SK-N-SH treated with all-trans-retinoic acid at 6 μM for 48 hours (cell line): ENCODE measurements at regions not wholly inside any gene's neighbourhood (a gene's known extent, or its start where the extent isn't known, plus 50 kb on each side); places are given as distances from the start of the nearest gene placed in this dataset.

Source experiments
- ATAC-seq: fragments of 200-7000 bp; cut with Tn5 transposase; 3 replicates; pipeline ENCODE4 v1.9.1; 2020; ENCODE audit warnings: mild to moderate bottlenecking, moderate library complexity
- ARNTL ChIP-seq: fragments of 450-650 bp; formaldehyde crosslinking; IDR thresholded peaks from 2 replicates; pipeline ENCODE4 v1.5.0; 2020; ENCODE audit warnings: low read depth, mild to moderate bottlenecking, moderate library complexity, borderline replicate concordance
- CSDC2 ChIP-seq: fragments of 250-450 bp; sonication (Bioruptor Pico); IDR thresholded peaks from 2 replicates; pipeline ENCODE4 v1.5.0; 2020; ENCODE audit warnings: mild to moderate bottlenecking, moderate library complexity
- ESRRG ChIP-seq: fragments of 250-450 bp; sonication (Bioruptor Pico); IDR thresholded peaks from 2 replicates; pipeline ENCODE4 v1.6.1; 2021; ENCODE audit warnings: mild to moderate bottlenecking
- GLIS3 ChIP-seq: fragments of 250-450 bp; sonication (Bioruptor Pico); IDR thresholded peaks from 2 replicates; pipeline ENCODE4 v1.5.0; 2020; ENCODE audit warnings: mild to moderate bottlenecking, moderate library complexity
- ISL1 ChIP-seq: fragments of 250-450 bp; sonication (Bioruptor Pico); IDR thresholded peaks from 2 replicates; pipeline ENCODE4 v2.1.2; 2022; ENCODE audit warnings: mild to moderate bottlenecking, moderate library complexity
- OSR1 ChIP-seq: fragments of 250-450 bp; sonication (Bioruptor Pico); IDR thresholded peaks from 2 replicates; pipeline ENCODE4 v1.8.0; 2022; ENCODE audit warnings: moderate library complexity, mild to moderate bottlenecking, inconsistent platforms
- PPARA ChIP-seq: fragments of 250-450 bp; sonication (Bioruptor Pico); IDR thresholded peaks from 2 replicates; pipeline ENCODE4 v1.5.0; 2020; ENCODE audit warnings: mild to moderate bottlenecking, borderline replicate concordance
- RARB ChIP-seq: fragments of 250-450 bp; sonication (Bioruptor Pico); IDR thresholded peaks from 2 replicates; pipeline ENCODE4 v1.8.0; 2021; ENCODE audit warnings: mild to moderate bottlenecking, moderate library complexity
- SNAI2 ChIP-seq: fragments of 250-450 bp; sonication (Bioruptor Pico); IDR thresholded peaks from 2 replicates; pipeline ENCODE4 v1.5.0; 2020; ENCODE audit warnings: mild to moderate bottlenecking, moderate library complexity
- TCF4 ChIP-seq: fragments of 250-450 bp; sonication (Bioruptor Pico); IDR thresholded peaks from 2 replicates; pipeline ENCODE4 v1.8.0; 2021; ENCODE audit warnings: mild to moderate bottlenecking, moderate library complexity, borderline replicate concordance
- TOX ChIP-seq: fragments of 250-450 bp; sonication (Bioruptor Pico); IDR thresholded peaks from 2 replicates; pipeline ENCODE4 v1.8.0; 2021; ENCODE audit warnings: mild to moderate bottlenecking, moderate library complexity, borderline replicate concordance
- ZC3H10 ChIP-seq: fragments of 250-450 bp; sonication (Bioruptor Pico); IDR thresholded peaks from 2 replicates; pipeline ENCODE4 v1.5.1; 2021; ENCODE audit warnings: mild to moderate bottlenecking, moderate library complexity
- ZFP3 ChIP-seq: fragments of 250-450 bp; sonication (Bioruptor Pico); IDR thresholded peaks from 2 replicates; pipeline ENCODE4 v1.5.0; 2020; ENCODE audit warnings: mild to moderate bottlenecking, moderate library complexity
- ZFP30 ChIP-seq: fragments of 450-650 bp; formaldehyde crosslinking; IDR thresholded peaks from 2 replicates; pipeline ENCODE4 v1.5.0; 2022; ENCODE audit warnings: mild to moderate bottlenecking, moderate library complexity
- ZNF565 ChIP-seq: fragments of 450-650 bp; formaldehyde crosslinking; conservative IDR thresholded peaks from 2 replicates; pipeline ENCODE4 v1.5.0; 2020; ENCODE audit warnings: low read depth, mild to moderate bottlenecking, moderate library complexity
- ZNF8 ChIP-seq: fragments of 450-650 bp; formaldehyde crosslinking; IDR thresholded peaks from 2 replicates; pipeline ENCODE4 v1.5.0; 2020; ENCODE audit warnings: mild to moderate bottlenecking, moderate library complexity
- TF ChIP-seq, protein P1 (sequence below): fragments of 250-450 bp; sonication (Bioruptor Pico); IDR thresholded peaks from 2 replicates; pipeline ENCODE4 v1.8.0; 2020; ENCODE audit warnings: mild to moderate bottlenecking, moderate library complexity, borderline replicate concordance
- TF ChIP-seq, protein P2 (sequence below): fragments of 250-450 bp; sonication (Bioruptor Pico); IDR thresholded peaks from 2 replicates; pipeline ENCODE4 v1.5.1; 2020; ENCODE audit warnings: low read depth, mild to moderate bottlenecking, moderate library complexity
- TF ChIP-seq, protein P3 (sequence below): fragments of 250-450 bp; sonication (Bioruptor Pico); IDR thresholded peaks from 2 replicates; pipeline ENCODE4 v1.5.0; 2020; ENCODE audit warnings: mild to moderate bottlenecking, moderate library complexity
- TF ChIP-seq, protein P4 (sequence below): fragments of 250-450 bp; sonication (Bioruptor Pico); IDR thresholded peaks from 2 replicates; pipeline ENCODE4 v1.8.0; 2021; ENCODE audit warnings: low read depth, mild to moderate bottlenecking, moderate library complexity, borderline replicate concordance
- TF ChIP-seq, protein P5 (sequence below): fragments of 250-450 bp; sonication (Bioruptor Pico); IDR thresholded peaks from 2 replicates; pipeline ENCODE4 v1.5.1; 2021; ENCODE audit warnings: mild to moderate bottlenecking, moderate library complexity

DNA sequence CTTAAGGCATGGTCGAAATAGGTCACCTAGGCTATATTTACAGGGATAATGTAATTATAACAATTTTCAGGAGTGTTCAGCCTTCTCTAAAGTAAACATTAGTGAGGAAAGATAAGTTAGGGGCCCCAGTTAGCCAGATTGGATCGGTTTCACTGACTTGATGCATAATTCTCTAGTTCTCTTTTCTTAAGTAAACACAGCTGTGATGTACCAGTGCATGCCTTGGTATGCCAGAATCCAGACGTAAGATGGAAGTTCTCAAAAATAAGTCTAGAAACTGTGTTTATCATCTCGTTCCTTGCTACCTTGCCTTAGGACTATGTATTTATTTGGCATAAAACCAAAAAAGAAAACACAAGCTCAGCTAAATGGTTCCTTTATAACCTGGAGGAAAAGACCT, 442.2 kb upstream of the CLINT1 start:
- no peak for ATAC-seq
- TF ChIP-seq ISL1 (CRISPR knock-in tag): no peak

DNA sequence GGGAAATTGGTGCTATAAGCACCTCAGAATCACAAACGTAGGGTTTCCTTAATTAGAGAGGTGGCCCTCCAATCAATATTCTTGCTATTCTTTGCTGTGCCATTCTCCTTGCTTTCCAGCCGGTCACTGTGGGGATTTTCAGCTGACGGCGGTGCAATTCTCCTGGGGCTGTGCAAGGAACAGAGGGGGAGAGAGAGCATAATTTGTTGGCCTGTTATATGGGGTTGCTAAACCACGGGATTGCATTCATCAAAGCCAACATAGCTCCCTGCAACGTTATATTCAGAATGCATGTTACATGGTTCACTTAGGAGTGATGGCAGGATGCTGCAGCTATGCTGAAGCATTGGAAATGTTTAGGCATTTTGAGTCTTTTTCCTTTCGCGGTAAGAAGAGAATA, 441.3 kb upstream of the CLINT1 start:
- no peak for ATAC-seq

DNA sequence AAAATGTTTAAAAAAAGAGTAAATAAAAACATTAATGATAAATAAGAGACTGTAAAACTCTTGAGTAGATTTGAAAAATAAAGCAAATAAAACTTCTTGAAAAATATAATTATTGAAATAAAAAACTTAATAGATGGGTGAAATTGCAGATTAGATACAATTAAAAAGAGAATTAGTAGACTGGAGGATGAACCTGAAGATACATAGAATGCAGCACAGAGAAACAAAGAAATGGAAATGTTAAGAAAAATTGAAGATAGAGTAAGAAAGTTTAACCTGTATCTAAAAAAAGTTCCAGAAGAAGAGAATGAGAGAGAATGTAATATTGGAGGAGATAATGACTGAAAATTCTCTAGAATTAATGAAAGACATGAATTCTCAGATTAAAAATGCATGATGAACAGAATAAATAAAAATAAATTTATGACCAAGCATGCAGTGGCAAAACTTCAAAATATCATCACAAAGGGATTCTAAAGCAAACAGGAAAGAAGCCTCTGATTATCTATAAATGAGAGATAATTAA, 438.1 kb upstream of the CLINT1 start:
- TF ChIP-seq ZFP30 (CRISPR knock-in tag) (peak; percentile 94), ZFP3 (CRISPR knock-in tag) (no peak), PPARA (CRISPR knock-in tag) (no peak)
- ATAC-seq: no peak

More for the DNA sequence above, 441.3 kb upstream of the CLINT1 start:
- TF ChIP-seq, protein P1, sequence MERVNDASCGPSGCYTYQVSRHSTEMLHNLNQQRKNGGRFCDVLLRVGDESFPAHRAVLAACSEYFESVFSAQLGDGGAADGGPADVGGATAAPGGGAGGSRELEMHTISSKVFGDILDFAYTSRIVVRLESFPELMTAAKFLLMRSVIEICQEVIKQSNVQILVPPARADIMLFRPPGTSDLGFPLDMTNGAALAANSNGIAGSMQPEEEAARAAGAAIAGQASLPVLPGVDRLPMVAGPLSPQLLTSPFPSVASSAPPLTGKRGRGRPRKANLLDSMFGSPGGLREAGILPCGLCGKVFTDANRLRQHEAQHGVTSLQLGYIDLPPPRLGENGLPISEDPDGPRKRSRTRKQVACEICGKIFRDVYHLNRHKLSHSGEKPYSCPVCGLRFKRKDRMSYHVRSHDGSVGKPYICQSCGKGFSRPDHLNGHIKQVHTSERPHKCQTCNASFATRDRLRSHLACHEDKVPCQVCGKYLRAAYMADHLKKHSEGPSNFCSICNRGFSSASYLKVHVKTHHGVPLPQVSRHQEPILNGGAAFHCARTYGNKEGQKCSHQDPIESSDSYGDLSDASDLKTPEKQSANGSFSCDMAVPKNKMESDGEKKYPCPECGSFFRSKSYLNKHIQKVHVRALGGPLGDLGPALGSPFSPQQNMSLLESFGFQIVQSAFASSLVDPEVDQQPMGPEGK (CRISPR knock-in tag): no peak
- no peak for TF ChIP-seq ZNF565
- no peak for TF ChIP-seq SNAI2 (CRISPR knock-in tag)
- no peak for TF ChIP-seq ZFP3 (CRISPR knock-in tag)
- no peak for TF ChIP-seq ZNF8
- TF ChIP-seq OSR1: no peak
- no peak for TF ChIP-seq ZFP30 (CRISPR knock-in tag)
- TF ChIP-seq ISL1 (CRISPR knock-in tag): no peak
- no peak for TF ChIP-seq PPARA (CRISPR knock-in tag)
- TF ChIP-seq, protein P2, sequence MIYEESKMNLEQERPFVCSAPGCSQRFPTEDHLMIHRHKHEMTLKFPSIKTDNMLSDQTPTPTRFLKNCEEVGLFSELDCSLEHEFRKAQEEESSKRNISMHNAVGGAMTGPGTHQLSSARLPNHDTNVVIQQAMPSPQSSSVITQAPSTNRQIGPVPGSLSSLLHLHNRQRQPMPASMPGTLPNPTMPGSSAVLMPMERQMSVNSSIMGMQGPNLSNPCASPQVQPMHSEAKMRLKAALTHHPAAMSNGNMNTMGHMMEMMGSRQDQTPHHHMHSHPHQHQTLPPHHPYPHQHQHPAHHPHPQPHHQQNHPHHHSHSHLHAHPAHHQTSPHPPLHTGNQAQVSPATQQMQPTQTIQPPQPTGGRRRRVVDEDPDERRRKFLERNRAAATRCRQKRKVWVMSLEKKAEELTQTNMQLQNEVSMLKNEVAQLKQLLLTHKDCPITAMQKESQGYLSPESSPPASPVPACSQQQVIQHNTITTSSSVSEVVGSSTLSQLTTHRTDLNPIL: no peak
- no peak for TF ChIP-seq ZC3H10 (CRISPR knock-in tag)
- TF ChIP-seq, protein P3, sequence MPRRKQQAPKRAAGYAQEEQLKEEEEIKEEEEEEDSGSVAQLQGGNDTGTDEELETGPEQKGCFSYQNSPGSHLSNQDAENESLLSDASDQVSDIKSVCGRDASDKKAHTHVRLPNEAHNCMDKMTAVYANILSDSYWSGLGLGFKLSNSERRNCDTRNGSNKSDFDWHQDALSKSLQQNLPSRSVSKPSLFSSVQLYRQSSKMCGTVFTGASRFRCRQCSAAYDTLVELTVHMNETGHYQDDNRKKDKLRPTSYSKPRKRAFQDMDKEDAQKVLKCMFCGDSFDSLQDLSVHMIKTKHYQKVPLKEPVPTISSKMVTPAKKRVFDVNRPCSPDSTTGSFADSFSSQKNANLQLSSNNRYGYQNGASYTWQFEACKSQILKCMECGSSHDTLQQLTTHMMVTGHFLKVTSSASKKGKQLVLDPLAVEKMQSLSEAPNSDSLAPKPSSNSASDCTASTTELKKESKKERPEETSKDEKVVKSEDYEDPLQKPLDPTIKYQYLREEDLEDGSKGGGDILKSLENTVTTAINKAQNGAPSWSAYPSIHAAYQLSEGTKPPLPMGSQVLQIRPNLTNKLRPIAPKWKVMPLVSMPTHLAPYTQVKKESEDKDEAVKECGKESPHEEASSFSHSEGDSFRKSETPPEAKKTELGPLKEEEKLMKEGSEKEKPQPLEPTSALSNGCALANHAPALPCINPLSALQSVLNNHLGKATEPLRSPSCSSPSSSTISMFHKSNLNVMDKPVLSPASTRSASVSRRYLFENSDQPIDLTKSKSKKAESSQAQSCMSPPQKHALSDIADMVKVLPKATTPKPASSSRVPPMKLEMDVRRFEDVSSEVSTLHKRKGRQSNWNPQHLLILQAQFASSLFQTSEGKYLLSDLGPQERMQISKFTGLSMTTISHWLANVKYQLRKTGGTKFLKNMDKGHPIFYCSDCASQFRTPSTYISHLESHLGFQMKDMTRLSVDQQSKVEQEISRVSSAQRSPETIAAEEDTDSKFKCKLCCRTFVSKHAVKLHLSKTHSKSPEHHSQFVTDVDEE (CRISPR knock-in tag): no peak
- TF ChIP-seq TOX (CRISPR knock-in tag): no peak
- no peak for TF ChIP-seq RARB (CRISPR knock-in tag)
- TF ChIP-seq, protein P4, sequence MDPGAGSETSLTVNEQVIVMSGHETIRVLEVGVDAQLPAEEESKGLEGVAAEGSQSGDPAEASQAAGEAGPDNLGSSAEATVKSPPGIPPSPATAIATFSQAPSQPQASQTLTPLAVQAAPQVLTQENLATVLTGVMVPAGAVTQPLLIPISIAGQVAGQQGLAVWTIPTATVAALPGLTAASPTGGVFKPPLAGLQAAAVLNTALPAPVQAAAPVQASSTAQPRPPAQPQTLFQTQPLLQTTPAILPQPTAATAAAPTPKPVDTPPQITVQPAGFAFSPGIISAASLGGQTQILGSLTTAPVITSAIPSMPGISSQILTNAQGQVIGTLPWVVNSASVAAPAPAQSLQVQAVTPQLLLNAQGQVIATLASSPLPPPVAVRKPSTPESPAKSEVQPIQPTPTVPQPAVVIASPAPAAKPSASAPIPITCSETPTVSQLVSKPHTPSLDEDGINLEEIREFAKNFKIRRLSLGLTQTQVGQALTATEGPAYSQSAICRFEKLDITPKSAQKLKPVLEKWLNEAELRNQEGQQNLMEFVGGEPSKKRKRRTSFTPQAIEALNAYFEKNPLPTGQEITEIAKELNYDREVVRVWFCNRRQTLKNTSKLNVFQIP (CRISPR knock-in tag): no peak
- TF ChIP-seq TCF4 (CRISPR knock-in tag): no peak
- TF ChIP-seq, protein P5, sequence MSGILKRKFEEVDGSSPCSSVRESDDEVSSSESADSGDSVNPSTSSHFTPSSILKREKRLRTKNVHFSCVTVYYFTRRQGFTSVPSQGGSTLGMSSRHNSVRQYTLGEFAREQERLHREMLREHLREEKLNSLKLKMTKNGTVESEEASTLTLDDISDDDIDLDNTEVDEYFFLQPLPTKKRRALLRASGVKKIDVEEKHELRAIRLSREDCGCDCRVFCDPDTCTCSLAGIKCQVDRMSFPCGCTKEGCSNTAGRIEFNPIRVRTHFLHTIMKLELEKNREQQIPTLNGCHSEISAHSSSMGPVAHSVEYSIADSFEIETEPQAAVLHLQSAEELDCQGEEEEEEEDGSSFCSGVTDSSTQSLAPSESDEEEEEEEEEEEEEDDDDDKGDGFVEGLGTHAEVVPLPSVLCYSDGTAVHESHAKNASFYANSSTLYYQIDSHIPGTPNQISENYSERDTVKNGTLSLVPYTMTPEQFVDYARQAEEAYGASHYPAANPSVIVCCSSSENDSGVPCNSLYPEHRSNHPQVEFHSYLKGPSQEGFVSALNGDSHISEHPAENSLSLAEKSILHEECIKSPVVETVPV (CRISPR knock-in tag): no peak
- TF ChIP-seq ESRRG (CRISPR knock-in tag): no peak

DNA sequence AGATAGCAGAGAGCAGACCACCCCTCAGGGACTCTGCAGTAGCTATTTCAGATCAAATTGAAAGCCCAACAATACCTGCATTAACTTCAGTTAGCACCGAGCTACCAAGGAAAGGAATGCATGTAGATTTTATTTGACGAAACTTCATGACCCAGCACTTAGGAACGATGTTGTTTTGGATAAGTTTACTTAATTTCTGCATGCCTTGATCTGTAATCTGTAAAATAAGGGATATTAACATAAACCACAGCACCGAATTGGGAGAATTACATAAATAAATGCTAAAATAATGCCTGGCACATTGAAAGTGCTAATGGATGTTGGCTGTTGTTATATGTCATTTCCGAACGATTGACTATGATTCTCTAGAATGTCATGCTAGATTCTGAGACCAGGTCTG, 435.8 kb upstream of the CLINT1 start:
- ATAC-seq: no peak
- TF ChIP-seq, protein P5 (CRISPR knock-in tag): no peak
- TF ChIP-seq, protein P3 (CRISPR knock-in tag): no peak
- TF ChIP-seq, protein P4 (CRISPR knock-in tag): no peak
- no peak for TF ChIP-seq ARNTL (CRISPR knock-in tag)
- no peak for TF ChIP-seq GLIS3 (CRISPR knock-in tag)
- no peak for TF ChIP-seq ZNF565
- TF ChIP-seq TOX (CRISPR knock-in tag): no peak
- no peak for TF ChIP-seq CSDC2 (CRISPR knock-in tag)
